Natural killer cell treated with Interleukin-12 subunit alpha and Interleukin-12 subunit beta and Interleukin-15 and Interleukin-18, amount 100 ng/mL, for 72 hours (primary cell): ENCODE measurements at regions not wholly inside any gene's neighbourhood (a gene's known extent, or its start where the extent isn't known, plus 50 kb on each side); places are given as distances from the start of the nearest gene placed in this dataset.
A peak's percentile ranks its signal among the peaks of the same experiment; 100 is the strongest.

Experiments used
- ATAC-seq, 2 donors: fragments of 150-1000 bp; cut with Tn5 transposase in 1 of 2; sonication (Bioruptor Pico), chemical (Tn5 transposase) in 1 of 2; 2 replicates each; pipeline ENCODE4 v1.10.0; 2021
- DNase-seq: peaks from one replicate; pipeline ENCODE4 v3.0.0; 2022; ENCODE audit warnings: low spot score
- H3K27ac Mint-ChIP-seq, 2 donors: 1 replicate in 1 of 2; 2 replicates in 1 of 2; pipeline ENCODE4 v1.8.0; 2022; ENCODE audit warnings: mixed read lengths in 2 of 2, mild to moderate bottlenecking in 1 of 2, moderate library complexity in 1 of 2
- H3K27me3 Mint-ChIP-seq, 2 donors: 1 replicate in 1 of 2; 2 replicates in 1 of 2; pipeline ENCODE4 v1.8.0; 2022; ENCODE audit warnings: mixed read lengths in 2 of 2
- H3K36me3 Mint-ChIP-seq: one replicate; pipeline ENCODE4 v1.8.0; 2022; ENCODE audit warnings: mixed read lengths
- H3K4me1 Mint-ChIP-seq, 2 donors: 1 replicate in 1 of 2; 2 replicates in 1 of 2; pipeline ENCODE4 v1.8.0; 2022; ENCODE audit warnings: low read depth in 2 of 2, mixed read lengths in 2 of 2, mild to moderate bottlenecking in 1 of 2
- H3K4me3 Mint-ChIP-seq: one replicate; pipeline ENCODE4 v1.8.0; 2022; ENCODE audit warnings: mixed read lengths
- H3K9me3 Mint-ChIP-seq: 2 replicates; pipeline ENCODE4 v1.8.0; 2022; ENCODE audit warnings: mixed read lengths

- peaks cover 12% of the 10 kb centered on the region for H3K36me3 Mint-ChIP-seq
- peaks cover 18% of the 10 kb centered on the region for H3K9me3 Mint-ChIP-seq
- ATAC-seq (no peak), DNase-seq (no peak)
- H3K27ac Mint-ChIP-seq: no peak overlapping the region
- no peak overlapping the region for H3K4me3 Mint-ChIP-seq
- H3K27me3 Mint-ChIP-seq: no peaks in the 10 kb centered on the region
- H3K4me1 Mint-ChIP-seq: no peaks in the 10 kb centered on the region
These were observed 1722.1 kb downstream of the TP53TG3F start for GRCh38 chr16:35181422-35182030.

- Mint-ChIP-seq H3K36me3 (peaks cover 12% of the 10 kb centered on the region), H3K4me1 (peaks cover 0 to 3% of the 10 kb centered on the region in 2 donors), H3K27me3 (no peaks in the 10 kb centered on the region), H3K9me3 (peaks cover 18% of the 10 kb centered on the region), H3K4me3 (no peak overlapping the region), H3K27ac (no peak overlapping the region)
- ATAC-seq (no peak), DNase-seq (no peak)
These were observed 1722.7 kb downstream of the TP53TG3F start for GRCh38 chr16:35182043-35182677.

- ATAC-seq (no peak), DNase-seq (no peak)
- Mint-ChIP-seq H3K9me3 (peaks cover 16% of the 10 kb centered on the region), H3K27me3 (no peaks in the 10 kb centered on the region), H3K4me1 (peaks cover 0 to 3% of the 10 kb centered on the region in 2 donors), H3K27ac (no peak overlapping the region), H3K4me3 (no peak overlapping the region), H3K36me3 (peaks cover 12% of the 10 kb centered on the region)
These were observed 1723.6 kb downstream of the TP53TG3F start for GRCh38 chr16:35182943-35183550.

- no peak overlapping the region for H3K4me3 Mint-ChIP-seq
- no peak overlapping the region for H3K27ac Mint-ChIP-seq
- H3K4me1 Mint-ChIP-seq: peaks cover 0 to 3% of the 10 kb centered on the region in 2 donors
- H3K27me3 Mint-ChIP-seq: no peaks in the 10 kb centered on the region
- DNase-seq (no peak), ATAC-seq (no peak)
- peaks cover 12% of the 10 kb centered on the region for H3K36me3 Mint-ChIP-seq
- H3K9me3 Mint-ChIP-seq: peaks cover 16% of the 10 kb centered on the region
These were observed 1725.0 kb downstream of the TP53TG3F start for GRCh38 chr16:35184356-35184870.

GRCh38 chr16:35185366-35186044 lies 1726.1 kb downstream of the TP53TG3F start:
- no peaks in the 10 kb centered on the region for H3K27me3 Mint-ChIP-seq
- H3K4me3 Mint-ChIP-seq: no peak overlapping the region
- ATAC-seq (no peak), DNase-seq (no peak)
- H3K9me3 Mint-ChIP-seq: peaks cover 10% of the 10 kb centered on the region
- H3K36me3 Mint-ChIP-seq: peaks cover 7% of the 10 kb centered on the region
- H3K27ac Mint-ChIP-seq: no peak overlapping the region
- H3K4me1 Mint-ChIP-seq: peaks cover 0 to 3% of the 10 kb centered on the region in 2 donors

- Mint-ChIP-seq H3K9me3 (peaks cover 10% of the 10 kb centered on the region), H3K4me1 (peaks cover 0 to 3% of the 10 kb centered on the region in 2 donors)
- ATAC-seq: no peak
These were observed 1726.8 kb downstream of the TP53TG3F start for GRCh38 chr16:35186045-35186759.

GRCh38 chr16:35187665-35188225 lies 1728.3 kb downstream of the TP53TG3F start:
- peaks cover 0 to 3% of the 10 kb centered on the region in 2 donors for H3K4me1 Mint-ChIP-seq
- peak in 1 of 2 donors; percentile 28 for ATAC-seq
- H3K36me3 Mint-ChIP-seq: peaks cover 7% of the 10 kb centered on the region
- no peak overlapping the region for H3K4me3 Mint-ChIP-seq
- H3K27ac Mint-ChIP-seq: no peak overlapping the region
- H3K27me3 Mint-ChIP-seq: no peaks in the 10 kb centered on the region
- no peak for DNase-seq
- peaks cover 7% of the 10 kb centered on the region for H3K9me3 Mint-ChIP-seq

More at GRCh38 chr16:35186045-35186759, 1726.8 kb downstream of the TP53TG3F start:
- H3K4me3 Mint-ChIP-seq: no peak overlapping the region
- H3K27me3 Mint-ChIP-seq: no peaks in the 10 kb centered on the region
- H3K27ac Mint-ChIP-seq: no peak overlapping the region
- no peak for DNase-seq
- H3K36me3 Mint-ChIP-seq: peaks cover 7% of the 10 kb centered on the region

- H3K9me3 Mint-ChIP-seq: peaks cover 6% of the 10 kb centered on the region
- no peak overlapping the region for H3K27ac Mint-ChIP-seq
- ATAC-seq (peak in 1 of 2 donors; percentile 36), DNase-seq (no peak)
- no peak overlapping the region for H3K4me3 Mint-ChIP-seq
- H3K27me3 Mint-ChIP-seq: no peaks in the 10 kb centered on the region
- peaks cover 7% of the 10 kb centered on the region for H3K36me3 Mint-ChIP-seq
- peaks cover 0 to 3% of the 10 kb centered on the region in 2 donors for H3K4me1 Mint-ChIP-seq
These were observed 1729.1 kb downstream of the TP53TG3F start for GRCh38 chr16:35188288-35189155.

- no peaks in the 10 kb centered on the region for H3K9me3 Mint-ChIP-seq
- H3K4me3 Mint-ChIP-seq: no peak overlapping the region
- DNase-seq: no peak
- no peak for ATAC-seq
- H3K27me3 Mint-ChIP-seq: no peaks in the 10 kb centered on the region
- peaks cover 6% of the 10 kb centered on the region for H3K36me3 Mint-ChIP-seq
- no peaks in the 10 kb centered on the region for H3K4me1 Mint-ChIP-seq
- H3K27ac Mint-ChIP-seq: no peak overlapping the region
These were observed 1733.6 kb downstream of the TP53TG3F start for GRCh38 chr16:35192993-35193392.

- H3K9me3 Mint-ChIP-seq: no peaks in the 10 kb centered on the region
- ATAC-seq: no peak
- no peak for DNase-seq
- H3K27me3 Mint-ChIP-seq: no peaks in the 10 kb centered on the region
- peaks cover 6% of the 10 kb centered on the region for H3K36me3 Mint-ChIP-seq
- no peak overlapping the region for H3K27ac Mint-ChIP-seq
- H3K4me3 Mint-ChIP-seq: no peak overlapping the region
- no peaks in the 10 kb centered on the region for H3K4me1 Mint-ChIP-seq
These were observed 1734.5 kb downstream of the TP53TG3F start for GRCh38 chr16:35193956-35194355.

- Mint-ChIP-seq H3K36me3 (peaks cover 6% of the 10 kb centered on the region), H3K4me3 (no peak overlapping the region), H3K9me3 (peaks cover under 1% of the 10 kb centered on the region), H3K27ac (no peak overlapping the region), H3K4me1 (no peaks in the 10 kb centered on the region), H3K27me3 (no peaks in the 10 kb centered on the region)
- no peak for DNase-seq
- ATAC-seq: no peak
These were observed 1735.3 kb downstream of the TP53TG3F start for GRCh38 chr16:35194681-35195080.

GRCh38 chr16:35195173-35195863 lies 1735.9 kb downstream of the TP53TG3F start:
- H3K9me3 Mint-ChIP-seq: peaks cover 3% of the 10 kb centered on the region
- no peaks in the 10 kb centered on the region for H3K4me1 Mint-ChIP-seq
- no peak overlapping the region for H3K27ac Mint-ChIP-seq
- ATAC-seq (no peak), DNase-seq (no peak)
- peaks cover 6% of the 10 kb centered on the region for H3K36me3 Mint-ChIP-seq
- no peak overlapping the region for H3K4me3 Mint-ChIP-seq
- no peaks in the 10 kb centered on the region for H3K27me3 Mint-ChIP-seq
